ENCODE measurements at regions not wholly inside any gene's neighbourhood (a gene's known extent, or its start where the extent isn't known, plus 50 kb on each side); places are given as distances from the start of the nearest gene placed in this dataset.
A peak's percentile ranks its signal among the peaks of the same experiment; 100 is the strongest.

- H3K9me3 ChIP-seq = no peaks in the 10 kb centered on the region
- no peak for DNase-seq (ENCODE audit: low spot score)
- no peaks in the 10 kb centered on the region for H3K36me3 ChIP-seq
- no peaks in the 10 kb centered on the region for H3K4me1 ChIP-seq
- TF ChIP-seq CTCF (IDR thresholded peaks at IDR 0.05) = no peak
- no peaks in the 10 kb centered on the region for H3K27me3 ChIP-seq
- H3K4me3 ChIP-seq = no peak overlapping the region
- no peak overlapping the region for H3K27ac ChIP-seq
These were observed 71.8 kb upstream of the NDUFB4 start for GRCh38 chr3:120524171-120524923.

DNA sequence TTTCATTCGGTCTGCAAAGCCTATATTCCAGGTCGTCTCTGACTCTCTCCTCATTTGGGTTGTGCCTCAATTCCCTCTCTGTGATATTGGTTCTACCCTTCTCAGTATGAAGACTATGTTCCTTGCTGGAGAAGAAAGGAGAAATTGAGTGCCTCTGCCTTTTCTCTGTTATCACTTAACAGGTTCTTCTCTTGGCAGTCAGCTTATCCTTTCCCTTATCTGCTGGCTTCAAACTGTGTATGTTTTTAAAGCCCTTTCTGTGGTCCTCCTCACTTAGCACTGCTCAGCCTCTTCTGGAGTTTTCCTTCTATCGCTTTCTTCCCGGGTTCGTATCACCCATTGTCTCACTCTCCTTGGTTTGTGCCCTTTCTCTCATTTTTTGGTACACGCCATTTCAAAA is 65.3 kb upstream of the FSTL1 start:
- no peak overlapping the region for H3K4me3 ChIP-seq
- no peaks in the 10 kb centered on the region for H3K36me3 ChIP-seq
- peaks cover 0 to 7% of the 10 kb centered on the region in 2 donors for H3K4me1 ChIP-seq
- H3K27me3 ChIP-seq = no peaks in the 10 kb centered on the region
- no peak for DNase-seq (ENCODE audit: low spot score)
- peak overlapping the region in 1 of 2 donors; percentile 55 for H3K27ac ChIP-seq
- no peak for TF ChIP-seq CTCF (IDR thresholded peaks at IDR 0.05)
- no peaks in the 10 kb centered on the region for H3K9me3 ChIP-seq

DNA sequence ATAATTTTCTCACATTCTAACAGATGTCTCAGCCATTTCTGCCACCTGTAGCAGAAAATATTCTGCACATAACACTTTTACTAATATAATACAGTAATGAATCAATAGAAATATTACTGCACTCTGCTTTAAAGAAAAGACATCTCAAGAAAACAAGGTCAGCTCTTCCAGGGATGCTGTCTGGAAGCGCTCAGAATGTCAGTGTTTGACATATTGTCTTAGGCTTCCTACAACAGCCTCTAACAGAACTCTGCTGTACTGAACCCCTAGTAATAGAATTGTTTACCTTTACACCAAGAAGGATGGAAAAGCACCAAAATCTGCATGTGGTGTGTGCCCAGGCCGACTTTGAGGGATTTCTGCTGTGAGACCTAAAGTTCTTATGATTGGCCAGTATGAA is 61.9 kb upstream of the FSTL1 start:
- Histone ChIP-seq H3K4me3 (no peak overlapping the region), H3K36me3 (no peaks in the 10 kb centered on the region), H3K9me3 (no peaks in the 10 kb centered on the region), H3K27ac (no peak overlapping the region), H3K4me1 (peaks cover 0 to 7% of the 10 kb centered on the region in 2 donors), H3K27me3 (no peaks in the 10 kb centered on the region)
- no peak for DNase-seq (ENCODE audit: low spot score)
- no peak for TF ChIP-seq CTCF (IDR thresholded peaks at IDR 0.05)

DNA sequence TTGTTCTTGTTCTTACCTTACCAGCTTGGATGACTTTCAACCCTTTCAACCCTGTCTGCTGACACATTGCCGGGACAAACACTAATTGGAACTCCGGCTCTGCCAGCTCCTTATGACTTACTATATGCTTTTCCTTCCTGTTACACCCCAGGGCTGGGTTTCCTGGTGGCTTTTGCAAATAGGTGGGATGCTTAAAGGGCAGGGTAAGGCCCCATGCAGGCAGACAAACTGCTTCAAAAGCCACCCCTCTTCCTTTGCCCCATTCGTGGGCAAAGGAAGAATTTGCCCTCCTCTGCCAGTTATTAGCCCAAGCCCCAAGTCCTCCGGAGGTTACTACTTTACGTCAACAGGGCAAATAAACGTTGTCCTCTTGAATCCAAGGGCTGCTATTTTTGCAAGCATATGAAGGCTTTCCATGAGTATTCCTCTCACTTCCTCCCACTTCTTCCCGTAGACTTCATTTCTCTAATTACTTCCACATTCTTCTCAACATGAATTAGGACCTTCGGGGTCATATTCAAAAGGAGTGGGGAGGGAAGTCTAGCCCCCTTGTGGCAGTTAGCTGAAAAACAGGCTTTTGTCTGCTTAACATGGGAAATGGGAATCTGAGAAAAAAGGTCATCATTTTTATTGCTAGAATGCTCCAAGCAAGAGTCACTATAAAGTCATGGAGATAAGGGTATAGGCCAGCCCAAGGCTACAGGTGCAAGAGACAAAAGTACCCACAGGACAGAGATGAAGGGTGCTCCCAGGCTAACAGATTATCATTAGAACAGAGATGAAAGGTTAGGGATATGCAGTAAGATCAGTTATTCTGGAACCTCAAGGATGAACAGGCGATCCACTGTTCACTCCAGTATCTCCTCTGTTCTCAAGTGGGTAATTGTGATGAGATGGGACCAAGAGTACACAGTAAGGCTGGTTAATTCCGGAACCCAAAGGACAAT is 56.3 kb upstream of the FSTL1 start:
- H3K4me1 ChIP-seq = peaks cover 0 to 19% of the 10 kb centered on the region in 2 donors
- peak; percentile 68 for DNase-seq (ENCODE audit: low spot score)
- TF ChIP-seq CTCF (IDR thresholded peaks at IDR 0.05) = peak; percentile 45 to 77
- no peaks in the 10 kb centered on the region for H3K36me3 ChIP-seq
- no peaks in the 10 kb centered on the region for H3K27me3 ChIP-seq
- no peaks in the 10 kb centered on the region for H3K9me3 ChIP-seq
- H3K4me3 ChIP-seq = peak overlapping the region in 1 of 2 donors; percentile 3
- H3K27ac ChIP-seq = peak overlapping the region in 1 of 2 donors; percentile 30

- H3K27ac ChIP-seq = peak overlapping the region in 1 of 2 donors; percentile 30
- H3K4me1 ChIP-seq = peaks cover 0 to 19% of the 10 kb centered on the region in 2 donors
- H3K27me3 ChIP-seq = no peaks in the 10 kb centered on the region
- peak overlapping the region in 1 of 2 donors; percentile 3 for H3K4me3 ChIP-seq
- TF ChIP-seq CTCF (IDR thresholded peaks at IDR 0.05) = no peak
- no peak for DNase-seq (ENCODE audit: low spot score)
- no peaks in the 10 kb centered on the region for H3K9me3 ChIP-seq
- no peaks in the 10 kb centered on the region for H3K36me3 ChIP-seq
These were observed 55.5 kb upstream of the FSTL1 start for GRCh38 chr3:120506076-120506827.

Measured in right atrium auricular region (tissue), 2 donors.